ENCODE measurements at regions not wholly inside any gene's neighbourhood (a gene's known extent, or its start where the extent isn't known, plus 50 kb on each side); places are given as distances from the start of the nearest gene placed in this dataset.

- ATAC-seq (ENCODE audit: insufficient number of reproducible peaks, low FRiP score, low read depth) (no peak), DNase-seq (ENCODE audit: low spot score) (no peak)
- H3K4me1 ChIP-seq (ENCODE audit: control insufficient read depth in 1 of 2, low read depth in 2 of 2), result no peaks in the 10 kb centered on the region
- no peaks in the 10 kb centered on the region for H3K9me3 ChIP-seq
- H3K27me3 ChIP-seq (replicated peaks; ENCODE audit: insufficient read depth), result no peaks in the 10 kb centered on the region
- H3K27ac ChIP-seq, result no peak overlapping the region
- H3K4me3 ChIP-seq, result no peak overlapping the region
- no peak for TF ChIP-seq CTCF (IDR thresholded peaks at IDR 0.05)
- no peaks in the 10 kb centered on the region for H3K36me3 ChIP-seq
These were observed 108.2 kb upstream of the IRX5 start for GRCh38 chr16:54822492-54822891.

- TF ChIP-seq CTCF (IDR thresholded peaks at IDR 0.05), result no peak
- ATAC-seq (ENCODE audit: insufficient number of reproducible peaks, low FRiP score, low read depth), result no peak
These were observed 108.9 kb upstream of the IRX5 start for GRCh38 chr16:54821731-54822130.

GRCh38 chr16:54817940-54818574 lies 112.6 kb upstream of the IRX5 start:
- Histone ChIP-seq H3K27me3 (replicated peaks; ENCODE audit: insufficient read depth) (no peaks in the 10 kb centered on the region), H3K36me3 (no peaks in the 10 kb centered on the region), H3K4me3 (no peak overlapping the region), H3K9me3 (no peaks in the 10 kb centered on the region), H3K27ac (no peak overlapping the region), H3K4me1 (ENCODE audit: control insufficient read depth in 1 of 2, low read depth in 2 of 2) (peaks cover 0 to 12% of the 10 kb centered on the region in 2 donors)
- DNase-seq (ENCODE audit: low spot score) (no peak), ATAC-seq (ENCODE audit: insufficient number of reproducible peaks, low FRiP score, low read depth) (no peak)
- no peak for TF ChIP-seq CTCF (IDR thresholded peaks at IDR 0.05)

More at GRCh38 chr16:54821731-54822130, 108.9 kb upstream of the IRX5 start:
- no peaks in the 10 kb centered on the region for H3K9me3 ChIP-seq
- no peak overlapping the region for H3K27ac ChIP-seq
- H3K36me3 ChIP-seq, result no peaks in the 10 kb centered on the region
- no peaks in the 10 kb centered on the region for H3K4me1 ChIP-seq (ENCODE audit: control insufficient read depth in 1 of 2, low read depth in 2 of 2)
- DNase-seq (ENCODE audit: low spot score), result no peak
- H3K27me3 ChIP-seq (replicated peaks; ENCODE audit: insufficient read depth), result no peaks in the 10 kb centered on the region
- H3K4me3 ChIP-seq, result no peak overlapping the region

- no peak for TF ChIP-seq CTCF (IDR thresholded peaks at IDR 0.05)
- no peaks in the 10 kb centered on the region for H3K27me3 ChIP-seq (replicated peaks; ENCODE audit: insufficient read depth)
- no peaks in the 10 kb centered on the region for H3K9me3 ChIP-seq
- ATAC-seq (ENCODE audit: insufficient number of reproducible peaks, low FRiP score, low read depth) (no peak), DNase-seq (ENCODE audit: low spot score) (no peak)
- peaks cover 4 to 18% of the 10 kb centered on the region in 2 donors for H3K4me1 ChIP-seq (ENCODE audit: control insufficient read depth in 1 of 2, low read depth in 2 of 2)
- no peaks in the 10 kb centered on the region for H3K36me3 ChIP-seq
- H3K4me3 ChIP-seq, result no peak overlapping the region
- H3K27ac ChIP-seq, result no peak overlapping the region
These were observed 113.2 kb upstream of the IRX5 start for GRCh38 chr16:54817432-54817831.

GRCh38 chr16:54816471-54816870 lies 114.2 kb upstream of the IRX5 start:
- no peak for ATAC-seq (ENCODE audit: insufficient number of reproducible peaks, low FRiP score, low read depth)
- no peak for TF ChIP-seq CTCF (IDR thresholded peaks at IDR 0.05)

More at GRCh38 chr16:54816471-54816870, 114.2 kb upstream of the IRX5 start:
- Histone ChIP-seq H3K4me1 (ENCODE audit: control insufficient read depth in 1 of 2, low read depth in 2 of 2) (peaks cover 4 to 23% of the 10 kb centered on the region in 2 donors), H3K9me3 (no peaks in the 10 kb centered on the region), H3K27me3 (replicated peaks; ENCODE audit: insufficient read depth) (no peaks in the 10 kb centered on the region), H3K4me3 (no peak overlapping the region), H3K27ac (no peak overlapping the region), H3K36me3 (no peaks in the 10 kb centered on the region)
- DNase-seq (ENCODE audit: low spot score), result no peak

Measured in thoracic aorta (tissue), 2 donors.